ENCODE measurements at regions not wholly inside any gene's neighbourhood (a gene's known extent, or its start where the extent isn't known, plus 50 kb on each side); places are given as distances from the start of the nearest gene placed in this dataset.
A peak's percentile ranks its signal among the peaks of the same experiment; 100 is the strongest.

GRCh38 chr1:37240897-37241296 lies 206.6 kb upstream of the GRIK3 start:
- WGBS, 2 donors: 7 to 26% methylated on average over 3 to 15 of the region's 15 CpGs
- TF ChIP-seq POLR2A (IDR thresholded peaks at IDR 0.05): no peak
- TF ChIP-seq, protein P1, sequence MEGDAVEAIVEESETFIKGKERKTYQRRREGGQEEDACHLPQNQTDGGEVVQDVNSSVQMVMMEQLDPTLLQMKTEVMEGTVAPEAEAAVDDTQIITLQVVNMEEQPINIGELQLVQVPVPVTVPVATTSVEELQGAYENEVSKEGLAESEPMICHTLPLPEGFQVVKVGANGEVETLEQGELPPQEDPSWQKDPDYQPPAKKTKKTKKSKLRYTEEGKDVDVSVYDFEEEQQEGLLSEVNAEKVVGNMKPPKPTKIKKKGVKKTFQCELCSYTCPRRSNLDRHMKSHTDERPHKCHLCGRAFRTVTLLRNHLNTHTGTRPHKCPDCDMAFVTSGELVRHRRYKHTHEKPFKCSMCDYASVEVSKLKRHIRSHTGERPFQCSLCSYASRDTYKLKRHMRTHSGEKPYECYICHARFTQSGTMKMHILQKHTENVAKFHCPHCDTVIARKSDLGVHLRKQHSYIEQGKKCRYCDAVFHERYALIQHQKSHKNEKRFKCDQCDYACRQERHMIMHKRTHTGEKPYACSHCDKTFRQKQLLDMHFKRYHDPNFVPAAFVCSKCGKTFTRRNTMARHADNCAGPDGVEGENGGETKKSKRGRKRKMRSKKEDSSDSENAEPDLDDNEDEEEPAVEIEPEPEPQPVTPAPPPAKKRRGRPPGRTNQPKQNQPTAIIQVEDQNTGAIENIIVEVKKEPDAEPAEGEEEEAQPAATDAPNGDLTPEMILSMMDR (IDR thresholded peaks at IDR 0.05): no peak
- Histone ChIP-seq H3K36me3 (replicated peaks in 1 of 2; ENCODE audit: insufficient read depth in 1 of 2, low read depth in 2 of 2) (no peaks in the 10 kb centered on the region), H3K4me3 (no peak overlapping the region), H3K27ac (no peak overlapping the region), H3K9me3 (no peaks in the 10 kb centered on the region), H3K27me3 (no peaks in the 10 kb centered on the region), H3K4me1 (no peaks in the 10 kb centered on the region)
- intact Hi-C loops (cut with DNase I): no loop called here
- ATAC-seq (no peak), DNase-seq (peak in 1 of 4 donors; percentile 8)

GRCh38 chr1:37242501-37242900 lies 208.2 kb upstream of the GRIK3 start:
- 44 to 59% methylated on average over 5 of the region's 5 CpGs for WGBS, 2 donors
- intact Hi-C loops (cut with DNase I): no loop called here
- no peaks in the 10 kb centered on the region for H3K4me1 ChIP-seq

GRCh38 chr1:37243368-37244082 lies 209.2 kb upstream of the GRIK3 start:
- no peak for ATAC-seq

More at GRCh38 chr1:37242501-37242900, 208.2 kb upstream of the GRIK3 start:
- Histone ChIP-seq H3K27me3 (no peaks in the 10 kb centered on the region), H3K9me3 (no peaks in the 10 kb centered on the region), H3K27ac (no peak overlapping the region), H3K4me3 (no peak overlapping the region), H3K36me3 (replicated peaks in 1 of 2; ENCODE audit: insufficient read depth in 1 of 2, low read depth in 2 of 2) (no peaks in the 10 kb centered on the region)
- no peak for DNase-seq
- no peak for ATAC-seq
- no peak for TF ChIP-seq POLR2A (IDR thresholded peaks at IDR 0.05)
- TF ChIP-seq, protein P1 (IDR thresholded peaks at IDR 0.05): no peak

DNA sequence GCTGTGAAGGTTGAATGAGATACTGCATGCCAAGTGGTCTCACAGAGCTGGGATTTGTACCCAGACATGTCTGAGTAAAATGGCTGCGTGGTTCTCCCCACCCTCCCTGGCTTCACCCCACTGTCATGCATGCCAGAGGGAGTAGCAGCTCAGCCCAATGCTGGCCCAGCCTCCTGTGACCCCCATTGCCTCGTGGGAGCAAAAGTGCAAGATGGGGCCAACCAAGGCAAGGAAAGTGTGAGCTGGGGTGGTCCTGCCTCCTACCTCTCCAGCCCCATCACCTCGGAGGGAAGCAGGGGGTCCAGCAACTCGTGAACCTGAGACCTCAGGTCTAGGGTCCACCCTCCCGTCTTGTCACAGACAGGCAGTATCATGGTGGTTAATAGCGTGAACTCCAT lies 209.8 kb upstream of the GRIK3 start:
- Histone ChIP-seq H3K9me3 (no peaks in the 10 kb centered on the region), H3K27ac (no peak overlapping the region), H3K4me3 (no peak overlapping the region), H3K27me3 (no peaks in the 10 kb centered on the region), H3K4me1 (no peaks in the 10 kb centered on the region), H3K36me3 (replicated peaks in 1 of 2; ENCODE audit: insufficient read depth in 1 of 2, low read depth in 2 of 2) (no peaks in the 10 kb centered on the region)
- ATAC-seq (no peak), DNase-seq (no peak)
- 64 to 66% methylated on average over 5 to 6 of the region's 6 CpGs for WGBS, 2 donors
- TF ChIP-seq, protein P1 (IDR thresholded peaks at IDR 0.05): no peak
- no peak for TF ChIP-seq POLR2A (IDR thresholded peaks at IDR 0.05)
- intact Hi-C loops (cut with DNase I): no loop called here

More at GRCh38 chr1:37243368-37244082, 209.2 kb upstream of the GRIK3 start:
- H3K27me3 ChIP-seq: no peaks in the 10 kb centered on the region
- no peak overlapping the region for H3K4me3 ChIP-seq
- intact Hi-C loops (cut with DNase I): no loop called here
- H3K27ac ChIP-seq: no peak overlapping the region
- no peaks in the 10 kb centered on the region for H3K36me3 ChIP-seq (replicated peaks in 1 of 2; ENCODE audit: insufficient read depth in 1 of 2, low read depth in 2 of 2)
- WGBS, 2 donors: 49 to 56% methylated on average over 10 to 12 of the region's 12 CpGs
- no peak for DNase-seq
- H3K9me3 ChIP-seq: no peaks in the 10 kb centered on the region
- no peak for TF ChIP-seq POLR2A (IDR thresholded peaks at IDR 0.05)
- TF ChIP-seq, protein P1 (IDR thresholded peaks at IDR 0.05): no peak
- H3K4me1 ChIP-seq: no peaks in the 10 kb centered on the region

- DNase-seq (no peak), ATAC-seq (no peak)
- no peak overlapping the region for H3K4me3 ChIP-seq
- 63 to 66% methylated on average over 3 of the region's 3 CpGs for WGBS, 2 donors
- no peak overlapping the region for H3K27ac ChIP-seq
- no peaks in the 10 kb centered on the region for H3K4me1 ChIP-seq
- intact Hi-C loops (cut with DNase I): no loop called here
- no peak for TF ChIP-seq POLR2A (IDR thresholded peaks at IDR 0.05)
- no peaks in the 10 kb centered on the region for H3K36me3 ChIP-seq (replicated peaks in 1 of 2; ENCODE audit: insufficient read depth in 1 of 2, low read depth in 2 of 2)
- no peaks in the 10 kb centered on the region for H3K27me3 ChIP-seq
- H3K9me3 ChIP-seq: no peaks in the 10 kb centered on the region
These were observed 210.5 kb upstream of the GRIK3 start for GRCh38 chr1:37244815-37245214.

Data from body of pancreas (tissue), 4 donors.